ENCODE measurements at regions not wholly inside any gene's neighbourhood (a gene's known extent, or its start where the extent isn't known, plus 50 kb on each side); places are given as distances from the start of the nearest gene placed in this dataset.

DNA sequence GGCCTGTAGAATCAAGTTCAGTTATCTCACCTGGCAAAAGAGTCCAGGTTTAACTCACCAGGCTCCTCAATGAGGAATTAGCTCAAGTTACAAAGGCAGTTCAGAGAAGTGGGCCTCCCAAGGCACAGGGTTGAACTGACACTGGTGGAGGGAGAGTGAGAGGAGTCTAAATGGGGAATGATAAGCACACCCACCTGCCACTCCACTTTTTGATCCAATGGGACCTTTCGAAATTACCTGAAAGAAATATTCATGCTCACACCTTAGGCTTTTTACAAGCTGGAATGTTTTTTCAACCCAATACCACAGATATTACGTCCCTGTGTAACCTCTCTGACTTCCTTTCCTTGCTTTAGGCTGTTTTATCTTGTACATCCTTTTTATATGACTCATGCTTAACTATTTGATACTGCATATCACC lies 642.7 kb upstream of the TENM4 start:
- no peaks in the 10 kb centered on the region for H3K4me1 ChIP-seq (ENCODE audit: control insufficient read depth, insufficient read depth, low read length)
- H3K9me3 ChIP-seq (ENCODE audit: control insufficient read depth, low read length): peaks cover 8% of the 10 kb centered on the region
- DNase-seq: no peak
- TF ChIP-seq, protein P1, sequence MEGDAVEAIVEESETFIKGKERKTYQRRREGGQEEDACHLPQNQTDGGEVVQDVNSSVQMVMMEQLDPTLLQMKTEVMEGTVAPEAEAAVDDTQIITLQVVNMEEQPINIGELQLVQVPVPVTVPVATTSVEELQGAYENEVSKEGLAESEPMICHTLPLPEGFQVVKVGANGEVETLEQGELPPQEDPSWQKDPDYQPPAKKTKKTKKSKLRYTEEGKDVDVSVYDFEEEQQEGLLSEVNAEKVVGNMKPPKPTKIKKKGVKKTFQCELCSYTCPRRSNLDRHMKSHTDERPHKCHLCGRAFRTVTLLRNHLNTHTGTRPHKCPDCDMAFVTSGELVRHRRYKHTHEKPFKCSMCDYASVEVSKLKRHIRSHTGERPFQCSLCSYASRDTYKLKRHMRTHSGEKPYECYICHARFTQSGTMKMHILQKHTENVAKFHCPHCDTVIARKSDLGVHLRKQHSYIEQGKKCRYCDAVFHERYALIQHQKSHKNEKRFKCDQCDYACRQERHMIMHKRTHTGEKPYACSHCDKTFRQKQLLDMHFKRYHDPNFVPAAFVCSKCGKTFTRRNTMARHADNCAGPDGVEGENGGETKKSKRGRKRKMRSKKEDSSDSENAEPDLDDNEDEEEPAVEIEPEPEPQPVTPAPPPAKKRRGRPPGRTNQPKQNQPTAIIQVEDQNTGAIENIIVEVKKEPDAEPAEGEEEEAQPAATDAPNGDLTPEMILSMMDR (conservative IDR thresholded peaks at IDR 0.05): no peak
- H3K36me3 Mint-ChIP-seq (ENCODE audit: low read depth): no peaks in the 10 kb centered on the region
- peaks cover 4% of the 10 kb centered on the region for H3K27me3 Mint-ChIP-seq (ENCODE audit: insufficient read depth)
- H3K36me3 ChIP-seq (ENCODE audit: control insufficient read depth, insufficient read depth, low read length): no peaks in the 10 kb centered on the region
- no peak overlapping the region for H3K4me3 ChIP-seq (ENCODE audit: low read length)
- 88 to 100% methylated on average over 2 of the region's 2 CpGs for WGBS, 2 experiments (ENCODE audit: insufficient coverage in 1 of 2, insufficient read length in 1 of 2)
- no peak overlapping the region for H3K4me3 Mint-ChIP-seq
- H3K9ac ChIP-seq (ENCODE audit: extremely low read depth, low read length, poor library complexity, severe bottlenecking): no peak overlapping the region
- H3K27ac ChIP-seq (ENCODE audit: low read depth, low read length): no peak overlapping the region
- peaks cover 3% of the 10 kb centered on the region for H3K9me3 Mint-ChIP-seq
- peaks cover 18% of the 10 kb centered on the region for H3K4me1 Mint-ChIP-seq
- no peaks in the 10 kb centered on the region for H3K27me3 ChIP-seq (ENCODE audit: control insufficient read depth, insufficient read depth, low read length, poor library complexity, severe bottlenecking)
- H3K27ac Mint-ChIP-seq: no peak overlapping the region

DNA sequence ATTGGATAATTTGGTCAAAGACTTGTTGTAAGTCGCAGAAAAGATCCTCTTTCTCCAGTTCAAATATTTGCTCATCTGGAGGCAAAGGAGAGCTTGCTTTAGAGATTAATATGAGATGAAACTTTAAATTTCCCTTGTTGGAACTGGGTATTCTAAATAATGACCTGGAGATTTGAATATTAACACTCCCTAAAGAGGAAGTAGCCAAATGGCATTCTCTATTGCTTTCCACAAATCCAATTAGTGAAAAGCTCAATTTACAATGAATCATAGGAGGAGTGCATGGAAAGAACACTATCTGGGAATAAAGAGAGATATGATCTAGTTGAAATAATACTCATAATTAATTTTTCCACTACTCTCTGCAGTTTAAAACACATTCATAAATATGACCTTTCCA lies 641.6 kb upstream of the TENM4 start:
- TF ChIP-seq, protein P1 (conservative IDR thresholded peaks at IDR 0.05): no peak
- Histone ChIP-seq H3K4me1 (ENCODE audit: control insufficient read depth, insufficient read depth, low read length) (no peaks in the 10 kb centered on the region), H3K9me3 (ENCODE audit: control insufficient read depth, low read length) (peaks cover 8% of the 10 kb centered on the region), H3K27ac (ENCODE audit: low read depth, low read length) (no peak overlapping the region), H3K27me3 (ENCODE audit: control insufficient read depth, insufficient read depth, low read length, poor library complexity, severe bottlenecking) (no peaks in the 10 kb centered on the region), H3K4me3 (ENCODE audit: low read length) (no peak overlapping the region), H3K9ac (ENCODE audit: extremely low read depth, low read length, poor library complexity, severe bottlenecking) (no peak overlapping the region), H3K36me3 (ENCODE audit: control insufficient read depth, insufficient read depth, low read length) (no peaks in the 10 kb centered on the region)
- Mint-ChIP-seq H3K36me3 (ENCODE audit: low read depth) (no peaks in the 10 kb centered on the region), H3K9me3 (peaks cover 3% of the 10 kb centered on the region), H3K4me1 (peaks cover 18% of the 10 kb centered on the region), H3K27me3 (ENCODE audit: insufficient read depth) (peaks cover 4% of the 10 kb centered on the region), H3K27ac (no peak overlapping the region), H3K4me3 (no peak overlapping the region)
- 92% methylated on average over 1 of the region's 1 CpG; no CpG with 5 or more reads in 1 of the 2 experiments for WGBS, 2 experiments (ENCODE audit: insufficient coverage in 1 of 2, insufficient read length in 1 of 2)
- no peak for DNase-seq

DNA sequence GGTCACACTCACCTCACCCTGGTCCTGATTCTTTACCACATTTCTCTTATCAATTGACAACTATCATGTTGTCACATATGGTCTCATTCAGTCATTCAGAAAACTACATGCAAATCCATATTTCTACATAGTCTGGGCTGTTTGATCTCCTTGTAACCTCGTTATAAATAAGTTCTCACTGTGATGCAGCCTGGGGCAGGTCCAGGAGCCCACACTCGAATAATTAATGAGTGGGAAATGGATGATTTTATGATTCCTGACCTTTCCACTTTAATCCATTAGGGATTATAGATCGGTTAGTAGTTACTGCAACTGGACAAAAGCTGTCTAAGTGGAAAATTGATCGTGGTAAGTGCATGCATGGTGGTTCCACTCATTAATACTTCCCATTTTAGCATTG lies 636.3 kb upstream of the TENM4 start:
- WGBS, 2 experiments (ENCODE audit: insufficient coverage in 1 of 2, insufficient read length in 1 of 2): 90 to 95% methylated on average over 2 to 4 of the region's 4 CpGs
- Mint-ChIP-seq H3K36me3 (ENCODE audit: low read depth) (no peaks in the 10 kb centered on the region), H3K27me3 (ENCODE audit: insufficient read depth) (no peaks in the 10 kb centered on the region), H3K4me3 (no peak overlapping the region), H3K4me1 (peaks cover 14% of the 10 kb centered on the region), H3K27ac (no peak overlapping the region), H3K9me3 (peaks cover 6% of the 10 kb centered on the region)
- no peaks in the 10 kb centered on the region for H3K4me1 ChIP-seq (ENCODE audit: control insufficient read depth, insufficient read depth, low read length)
- H3K27me3 ChIP-seq (ENCODE audit: control insufficient read depth, insufficient read depth, low read length, poor library complexity, severe bottlenecking): no peaks in the 10 kb centered on the region
- TF ChIP-seq, protein P1 (conservative IDR thresholded peaks at IDR 0.05): no peak
- H3K36me3 ChIP-seq (ENCODE audit: control insufficient read depth, insufficient read depth, low read length): no peaks in the 10 kb centered on the region
- H3K9me3 ChIP-seq (ENCODE audit: control insufficient read depth, low read length): peaks cover 8% of the 10 kb centered on the region
- no peak overlapping the region for H3K9ac ChIP-seq (ENCODE audit: extremely low read depth, low read length, poor library complexity, severe bottlenecking)
- no peak overlapping the region for H3K27ac ChIP-seq (ENCODE audit: low read depth, low read length)
- no peak for DNase-seq
- no peak overlapping the region for H3K4me3 ChIP-seq (ENCODE audit: low read length)

Data from endodermal cell (in vitro differentiated cells).